LoVo (cell line): ENCODE measurements at regions not wholly inside any gene's neighbourhood (a gene's known extent, or its start where the extent isn't known, plus 50 kb on each side); places are given as distances from the start of the nearest gene placed in this dataset.

ENCODE experiments used
- DNase-seq: peaks from one replicate; pipeline ENCODE4 v3.0.0-alpha.2; 2016; ENCODE audit warnings: low spot score

DNA sequence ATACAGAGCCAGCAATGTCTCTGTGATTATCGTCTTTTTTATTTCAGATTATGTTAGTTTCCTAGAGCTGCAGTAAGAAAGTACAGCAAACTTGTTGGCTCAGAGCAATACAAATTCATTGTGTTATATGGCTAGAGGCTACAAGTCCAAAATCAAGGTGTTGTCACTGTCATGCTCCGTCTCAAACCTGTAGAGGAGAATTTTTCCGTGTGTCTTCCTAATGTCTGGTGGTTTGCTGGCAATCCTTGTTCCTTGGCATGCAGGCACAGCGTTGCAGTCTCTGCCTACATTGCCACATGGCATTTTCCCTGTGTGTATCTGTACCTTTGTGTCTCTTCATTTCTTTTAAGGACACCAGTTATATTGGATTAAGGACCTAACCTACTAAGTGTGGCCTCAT is 244.4 kb downstream of the LRRIQ3 start:
- DNase-seq: no peak

DNA sequence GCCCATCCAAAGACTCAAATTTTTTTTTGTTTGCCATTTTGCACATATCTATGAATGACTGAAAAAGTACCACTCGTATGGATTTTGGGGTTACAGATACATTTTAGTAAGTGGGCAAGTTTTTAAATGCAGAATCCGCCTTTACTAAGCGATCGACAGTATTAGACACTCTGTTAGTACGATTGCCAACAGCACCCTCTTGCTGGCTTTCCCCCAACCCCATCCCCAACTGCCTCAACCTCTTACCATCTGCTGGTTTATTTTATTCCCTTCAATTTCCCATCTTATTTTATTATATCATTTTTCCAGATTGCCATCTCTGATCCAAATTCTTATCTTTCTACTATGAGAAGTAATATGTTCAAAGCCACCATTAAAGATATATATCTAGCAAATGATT is 244.8 kb downstream of the LRRIQ3 start:
- DNase-seq: no peak

DNA sequence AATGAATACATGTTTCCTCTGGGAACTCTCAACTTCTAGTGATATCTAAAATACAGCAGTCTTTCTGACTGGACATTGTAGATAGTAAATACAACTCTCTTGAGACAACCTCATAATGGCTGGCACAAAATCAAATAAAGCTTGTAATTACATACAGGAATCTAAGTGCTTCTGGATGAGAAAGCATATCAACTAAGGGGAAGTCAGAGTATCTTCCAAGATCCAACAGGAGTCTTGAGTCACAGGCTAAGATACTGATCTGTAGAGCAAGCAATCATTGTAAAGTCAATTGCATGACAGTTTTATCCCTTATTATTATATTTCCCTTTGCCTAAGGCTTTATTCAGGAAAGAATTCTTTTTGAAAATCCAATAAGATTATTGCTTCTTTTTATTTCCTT is 249.9 kb downstream of the LRRIQ3 start:
- no peak for DNase-seq

DNA sequence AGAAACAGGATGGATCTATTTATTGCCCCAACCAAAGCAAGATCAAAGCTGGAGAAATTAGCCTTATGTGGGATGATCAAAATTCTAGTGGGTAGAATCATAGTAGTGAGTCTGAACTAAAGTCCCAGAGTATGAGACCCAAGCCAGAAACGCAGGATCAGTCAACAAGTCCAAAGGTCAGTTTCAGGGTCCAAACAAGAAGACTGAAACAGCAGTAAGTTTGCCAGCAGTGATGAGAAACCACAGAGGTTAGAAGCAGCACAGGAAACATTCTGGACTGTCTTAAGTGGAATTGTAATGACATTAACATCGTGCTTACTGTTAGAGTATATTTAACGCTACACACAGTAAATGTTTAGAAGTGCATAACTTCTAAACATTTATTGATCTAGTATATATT is 251.0 kb downstream of the LRRIQ3 start:
- peak; percentile 3 for DNase-seq

DNA sequence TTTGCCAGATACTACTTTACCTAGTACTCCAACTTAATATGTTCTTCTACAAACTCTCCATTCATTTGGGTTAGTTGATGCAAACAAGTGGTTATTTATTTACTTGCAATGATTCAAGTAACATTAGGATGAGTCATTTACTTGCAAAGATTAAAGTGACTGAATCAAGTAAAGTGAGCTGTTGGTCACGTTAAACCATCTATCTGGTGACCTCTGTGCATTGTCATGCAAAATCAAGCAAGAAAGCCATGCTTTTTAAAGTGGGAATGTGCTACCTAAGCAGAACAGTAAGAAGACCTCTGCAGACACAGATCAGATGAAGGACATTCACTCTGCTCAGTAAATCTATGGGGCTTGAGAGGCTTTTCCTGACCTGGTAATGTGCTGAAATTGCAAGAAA is 254.7 kb downstream of the LRRIQ3 start:
- DNase-seq: no peak

DNA sequence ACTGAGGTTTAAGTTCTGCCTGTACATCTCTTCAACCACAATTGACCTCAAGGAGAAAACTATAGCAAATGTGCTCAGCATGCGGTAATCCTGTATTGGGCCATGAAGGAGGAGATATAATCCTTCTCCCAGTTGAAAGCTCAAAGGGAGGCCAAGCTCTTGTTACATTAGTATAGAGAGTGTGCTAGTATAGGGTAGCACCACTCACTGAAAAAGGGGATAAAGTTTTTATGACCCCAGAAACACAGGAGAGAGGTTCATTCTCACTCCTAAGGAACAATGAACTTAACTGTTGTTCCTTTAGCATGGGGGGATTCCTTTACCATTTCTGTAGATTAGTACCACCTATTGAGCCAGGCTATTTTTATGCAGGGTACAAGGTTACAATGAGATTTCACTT is 267.7 kb downstream of the LRRIQ3 start:
- DNase-seq: no peak

DNA sequence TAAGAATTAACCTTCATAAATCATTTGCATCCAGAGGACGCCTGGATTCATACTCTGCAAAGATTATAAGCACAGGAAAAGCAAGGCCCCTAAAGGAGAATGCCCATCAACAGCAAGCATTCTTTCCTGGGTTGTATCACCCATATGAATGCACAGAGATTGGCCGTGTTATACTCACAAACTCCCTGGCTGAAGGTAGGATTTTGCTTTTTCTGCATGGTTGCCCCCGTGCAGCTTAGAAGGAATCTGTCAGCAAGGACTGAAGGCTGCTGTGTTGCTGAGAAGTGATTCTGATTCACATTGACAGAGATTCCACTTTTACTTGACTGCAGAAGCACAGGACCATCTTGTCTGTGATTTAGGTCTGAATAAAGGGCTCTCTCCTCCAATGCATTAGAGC is 283.0 kb downstream of the LRRIQ3 start:
- no peak for DNase-seq

DNA sequence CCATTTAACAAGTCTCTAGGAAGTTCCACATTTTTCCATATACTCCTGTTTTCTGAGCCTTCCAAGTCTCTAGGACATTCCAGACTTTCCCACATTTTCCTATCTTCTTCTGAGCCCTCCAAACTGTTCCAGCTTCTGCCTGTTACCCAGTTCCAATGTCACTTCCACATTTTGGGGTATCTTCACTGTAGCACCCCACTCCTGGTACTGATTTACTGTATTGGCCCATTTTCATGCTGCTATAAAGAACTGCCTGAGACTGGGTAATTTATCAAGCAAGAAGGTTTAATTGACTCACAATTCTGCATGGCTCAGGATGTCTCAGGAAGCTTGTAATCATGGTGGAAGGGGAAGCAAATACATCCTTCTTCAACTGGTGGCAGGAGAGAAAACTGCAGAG is 285.0 kb downstream of the LRRIQ3 start:
- no peak for DNase-seq

DNA sequence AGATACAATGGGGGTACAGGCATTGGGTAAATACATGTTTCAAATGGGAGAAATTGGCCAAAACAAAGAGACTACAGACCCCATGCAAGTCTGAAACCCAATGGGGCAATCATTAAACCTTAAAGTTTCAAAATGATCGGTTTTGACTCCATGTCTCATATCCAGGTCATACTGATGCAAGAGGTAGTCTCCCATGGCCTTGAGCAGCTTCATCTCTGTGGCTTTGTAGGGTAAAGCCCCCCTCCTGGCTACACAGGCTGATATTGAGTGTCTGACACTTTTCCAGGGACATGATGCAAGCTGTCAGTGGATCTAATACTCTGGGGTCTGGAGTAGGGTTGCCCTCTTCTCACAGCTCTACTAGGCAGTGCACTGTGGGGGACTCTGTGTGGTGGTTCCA is 286.1 kb downstream of the LRRIQ3 start:
- DNase-seq: no peak

DNA sequence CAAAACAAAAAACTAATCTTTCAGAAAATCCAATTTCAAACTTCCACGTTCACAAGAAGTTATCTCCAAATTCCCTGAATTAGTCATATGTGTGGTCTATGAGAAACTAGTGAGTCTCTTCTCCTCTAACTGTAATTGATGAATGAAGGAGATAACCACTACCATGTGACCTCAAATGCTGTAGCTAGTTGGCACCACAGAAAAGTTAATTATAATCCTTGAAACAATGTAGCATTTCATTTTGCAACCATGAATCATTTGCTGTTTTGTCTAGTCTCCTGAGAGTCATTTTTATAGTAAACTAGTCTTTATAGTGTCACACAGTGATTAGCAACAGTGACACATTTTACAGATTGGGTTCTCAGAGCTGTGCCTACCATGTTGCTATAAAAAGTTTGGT is 287.5 kb downstream of the LRRIQ3 start:
- no peak for DNase-seq

DNA sequence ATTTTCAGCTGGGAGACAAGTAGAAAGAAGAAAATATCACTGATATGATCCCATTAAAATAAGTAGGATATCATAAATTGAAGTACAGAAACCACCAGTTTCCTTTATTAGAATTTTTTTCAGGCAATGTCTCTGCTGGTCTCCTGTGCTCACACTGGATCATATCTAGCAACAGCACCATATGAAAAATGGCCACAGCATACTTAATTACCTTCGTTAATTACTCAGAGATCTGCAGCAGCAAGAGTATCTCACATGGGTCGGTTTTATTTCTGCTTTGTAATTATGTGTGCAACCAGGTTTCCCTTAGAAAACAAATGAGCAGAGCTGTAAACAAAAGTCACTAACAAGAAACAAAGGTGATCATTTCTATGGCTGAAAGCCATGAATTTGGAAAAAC is 287.9 kb downstream of the LRRIQ3 start:
- no peak for DNase-seq

DNA sequence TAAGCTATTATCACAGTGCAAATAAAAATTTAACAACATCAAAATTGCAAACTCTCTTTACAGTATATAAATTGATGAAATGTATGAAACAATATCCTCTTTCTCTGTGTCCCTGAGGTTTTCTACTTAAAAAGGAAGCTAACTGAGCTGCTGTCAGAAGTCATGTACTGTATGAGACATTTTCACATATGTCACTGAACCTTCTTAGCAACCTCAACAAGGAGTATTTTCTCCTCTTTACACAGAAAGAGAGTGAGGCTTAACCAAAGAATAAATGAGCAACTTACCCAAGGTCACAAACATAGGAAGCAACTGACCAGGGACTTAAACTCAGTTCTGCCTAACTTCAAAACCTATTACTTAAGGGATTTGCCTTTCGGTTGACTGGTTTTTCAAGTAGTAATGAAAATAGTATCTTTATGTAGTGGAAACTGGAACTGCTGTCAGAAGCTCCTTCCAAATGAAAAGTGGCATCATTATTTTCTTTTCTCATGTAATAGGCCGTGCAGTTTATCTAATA is 288.9 kb downstream of the LRRIQ3 start:
- DNase-seq: no peak

DNA sequence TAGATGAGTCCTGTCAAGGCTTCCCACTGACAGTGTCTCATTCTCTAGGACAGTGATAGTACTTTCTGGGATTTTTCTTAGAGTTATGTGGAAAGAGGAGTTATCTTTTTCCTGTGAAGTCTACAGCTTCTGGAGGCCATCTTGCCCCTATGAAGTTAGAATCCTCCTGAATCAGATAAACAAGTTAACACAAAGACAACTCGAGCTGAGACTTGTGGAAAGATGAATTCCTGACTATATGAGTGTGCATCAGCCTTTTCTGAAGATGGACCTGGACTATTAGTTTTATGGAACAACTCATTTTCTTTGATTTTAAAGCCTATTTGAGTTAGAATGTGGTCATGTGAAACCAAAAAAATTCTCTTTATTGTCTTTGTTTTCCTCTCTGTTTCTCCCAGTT is 290.9 kb downstream of the LRRIQ3 start:
- no peak for DNase-seq

DNA sequence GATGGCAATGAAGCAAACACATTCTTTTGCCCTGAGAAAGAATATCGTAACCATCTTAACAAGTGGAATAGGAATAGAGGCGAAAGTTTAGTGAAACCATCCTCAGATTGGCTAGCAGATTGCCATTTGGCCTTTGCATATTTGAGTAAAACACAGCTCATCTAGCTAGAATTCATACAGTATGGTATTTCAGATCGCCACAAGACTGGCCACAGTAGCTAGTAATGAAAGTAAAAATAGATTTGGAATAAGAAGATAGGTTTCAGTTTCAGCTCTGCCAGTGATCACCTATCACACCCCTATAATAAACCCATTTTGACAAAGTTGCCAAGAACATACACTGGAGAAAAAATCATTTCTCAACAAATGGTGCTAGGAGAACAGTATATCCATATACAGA is 294.9 kb downstream of the LRRIQ3 start:
- no peak for DNase-seq

DNA sequence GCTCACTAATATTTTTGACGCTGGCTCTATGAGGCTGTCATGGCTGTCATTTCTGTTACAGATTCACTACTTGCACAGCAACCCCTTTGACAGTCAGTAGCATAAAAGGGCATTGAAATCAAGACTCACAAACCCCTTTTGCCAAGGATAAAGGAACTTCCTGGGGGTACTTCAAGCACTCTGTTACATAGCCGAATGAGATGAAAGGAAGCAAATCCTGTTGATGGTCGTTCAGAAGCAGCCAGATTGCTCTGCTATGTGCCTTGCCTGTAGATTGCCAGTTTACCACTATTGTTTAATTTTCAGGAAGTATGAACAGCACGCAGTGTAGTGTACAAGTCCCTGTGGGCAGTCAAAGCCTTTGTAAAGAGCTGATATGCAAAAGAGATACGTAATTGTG is 296.2 kb downstream of the LRRIQ3 start:
- DNase-seq: no peak

DNA sequence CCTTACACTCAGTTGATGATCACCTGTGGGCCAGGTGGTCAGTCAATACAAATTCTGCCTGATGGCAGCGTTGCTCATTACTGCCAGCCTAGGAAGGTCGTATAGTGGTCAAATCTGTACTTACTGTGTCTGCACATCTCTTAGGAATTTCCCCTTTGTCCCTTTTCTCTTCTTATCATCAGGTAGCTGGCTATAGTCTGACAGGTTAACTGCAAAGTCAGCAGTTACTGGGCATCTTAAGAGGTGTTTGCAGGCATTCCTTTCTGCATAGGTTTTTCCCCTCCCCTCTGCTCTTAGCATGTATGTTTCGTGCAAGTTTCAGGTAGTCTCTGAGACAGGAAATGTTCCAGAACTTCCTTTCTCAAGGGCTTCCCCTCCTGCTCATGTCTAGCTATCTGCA is 298.7 kb downstream of the LRRIQ3 start:
- DNase-seq: no peak

DNA sequence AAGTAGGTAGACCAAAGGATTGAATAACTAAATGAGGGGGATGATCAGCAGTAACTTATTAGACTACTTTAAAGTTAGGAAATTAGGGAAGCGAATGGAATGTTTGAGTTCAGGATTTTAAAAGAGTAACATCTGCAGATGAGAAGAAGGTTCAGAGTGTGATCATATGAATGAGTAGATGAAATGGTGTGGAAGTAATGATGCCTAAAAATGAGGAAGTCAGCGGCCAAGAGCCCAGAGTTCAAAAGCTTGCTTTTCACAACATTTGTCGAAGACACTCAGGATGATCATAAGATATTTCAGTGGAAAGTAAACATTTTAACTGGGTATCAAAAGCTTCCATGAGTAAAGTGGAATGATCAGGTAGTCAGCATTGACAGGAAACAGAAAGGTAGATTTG is 299.4 kb downstream of the LRRIQ3 start:
- DNase-seq: no peak

DNA sequence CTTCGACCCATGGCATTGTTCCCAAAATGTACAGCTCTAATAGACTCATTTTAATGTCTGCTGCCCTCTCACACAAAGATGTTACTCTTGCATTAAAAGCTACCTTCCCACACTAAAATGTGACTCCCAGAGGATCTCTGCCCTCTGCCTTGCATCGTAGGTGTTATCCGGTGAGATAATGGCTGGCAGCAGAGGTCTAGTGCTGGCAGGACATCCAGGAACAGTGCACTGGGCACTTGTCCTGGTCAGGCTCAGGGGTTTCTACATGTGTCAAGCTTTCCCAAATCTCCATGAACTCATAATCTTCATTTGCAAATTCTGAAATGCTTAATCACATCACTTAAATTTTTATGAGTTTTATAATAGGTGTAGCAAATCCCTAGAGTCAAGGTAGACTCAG is 310.6 kb downstream of the LRRIQ3 start:
- DNase-seq: no peak

DNA sequence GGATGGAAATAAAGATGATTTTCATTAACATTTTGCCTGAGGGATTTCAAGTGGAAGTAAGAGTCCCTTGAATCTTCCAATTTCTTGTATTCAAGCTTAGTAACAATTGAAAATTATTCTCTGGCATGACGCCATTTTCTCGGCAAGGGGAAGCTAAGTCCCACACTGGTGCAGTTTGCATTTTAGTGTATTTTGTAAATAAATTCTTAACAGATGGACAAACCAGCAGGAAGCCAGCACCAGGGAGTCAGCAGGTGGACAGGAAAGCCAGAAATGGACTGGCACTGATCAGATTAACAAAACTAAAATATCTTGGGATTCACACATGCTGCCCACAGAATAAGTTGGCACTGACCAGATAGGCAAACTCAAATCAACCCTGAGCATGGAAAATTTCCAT is 311.3 kb downstream of the LRRIQ3 start:
- no peak for DNase-seq

DNA sequence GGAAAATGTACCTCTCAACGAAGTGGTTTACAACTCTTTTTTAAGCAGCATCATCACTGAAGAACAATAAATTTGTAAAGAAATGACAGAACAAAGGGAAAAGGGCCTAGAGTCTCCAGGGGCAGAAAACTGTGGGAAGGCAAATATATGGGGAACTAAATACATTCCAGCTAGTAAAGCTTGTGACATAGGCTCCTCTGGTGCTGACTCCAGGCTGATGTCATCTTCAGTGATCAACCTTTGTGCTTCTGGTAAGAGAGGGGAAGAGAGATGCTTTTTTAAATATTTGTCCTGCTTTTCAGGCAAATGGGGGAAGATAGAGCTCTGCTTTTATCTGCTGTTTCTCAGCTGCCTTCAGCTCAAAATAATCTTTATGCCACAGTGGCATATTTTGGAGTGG is 323.2 kb downstream of the LRRIQ3 start:
- DNase-seq: no peak

DNA sequence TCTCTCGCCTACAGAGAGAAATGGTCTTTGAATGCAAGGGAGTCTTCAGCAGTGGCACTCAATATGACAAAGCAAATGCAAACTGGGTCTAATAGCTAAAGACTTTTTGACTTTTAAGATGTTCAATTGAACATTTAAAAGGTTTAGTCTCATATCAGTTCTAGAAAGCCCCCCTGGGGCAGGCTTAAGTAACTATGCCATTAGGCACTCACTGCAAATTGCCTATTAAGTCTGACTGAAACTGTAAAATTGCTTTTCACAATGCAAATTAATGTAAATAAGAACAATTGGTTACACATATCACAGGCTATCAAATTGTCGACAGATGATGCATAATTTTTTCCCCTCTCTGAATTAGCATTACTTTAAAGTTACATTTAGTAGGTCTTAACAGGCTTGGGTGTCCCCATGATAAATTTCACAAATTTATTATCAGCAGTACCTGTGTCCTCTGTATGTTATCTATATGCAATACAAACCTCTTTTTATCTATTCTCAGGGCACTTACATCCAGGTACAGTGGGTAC is 329.1 kb downstream of the LRRIQ3 start:
- DNase-seq: no peak

DNA sequence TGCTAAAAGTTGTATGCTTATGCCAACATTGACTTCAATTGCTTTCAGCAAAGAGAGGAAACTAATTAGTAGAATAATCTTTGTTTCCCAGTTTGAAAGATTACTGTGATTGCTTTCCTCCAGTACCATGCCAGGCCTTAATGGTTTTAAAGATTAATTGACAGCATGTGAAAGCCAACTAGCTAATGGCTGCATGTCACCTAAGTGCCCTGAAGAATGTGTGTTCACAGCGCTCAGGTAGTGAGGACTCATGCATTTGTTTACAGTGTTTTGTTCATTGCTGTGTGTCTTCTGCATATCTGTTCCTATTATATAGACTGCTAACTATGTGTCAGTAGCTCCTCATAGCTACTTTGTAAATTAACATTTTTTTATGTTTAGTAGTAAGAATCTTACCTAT is 335.6 kb downstream of the LRRIQ3 start:
- DNase-seq: no peak

DNA sequence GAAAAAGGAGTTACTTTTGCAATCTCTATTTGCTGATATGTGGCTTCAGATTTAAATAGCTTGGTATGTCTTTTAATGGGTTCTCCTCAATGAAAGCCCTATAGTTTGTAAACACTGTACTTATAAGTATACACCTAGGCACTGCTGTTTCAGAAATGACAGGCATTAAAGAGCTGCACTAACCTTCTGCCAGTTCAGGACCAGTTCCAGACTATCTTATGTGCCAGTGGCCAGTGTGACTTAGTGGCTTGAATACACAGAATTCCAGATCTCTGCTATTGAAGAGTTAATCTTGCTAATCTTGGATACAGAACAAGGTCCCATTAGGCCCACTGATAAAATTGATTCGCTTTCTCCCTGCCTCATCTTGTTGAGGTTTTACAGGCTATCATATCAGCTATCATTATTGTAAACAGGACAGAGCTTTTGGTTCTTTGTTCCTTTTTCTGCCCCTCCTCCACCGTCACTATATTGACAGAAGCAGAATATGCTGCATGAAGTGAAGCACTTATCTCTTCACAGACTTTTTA is 337.5 kb downstream of the LRRIQ3 start:
- DNase-seq: no peak

DNA sequence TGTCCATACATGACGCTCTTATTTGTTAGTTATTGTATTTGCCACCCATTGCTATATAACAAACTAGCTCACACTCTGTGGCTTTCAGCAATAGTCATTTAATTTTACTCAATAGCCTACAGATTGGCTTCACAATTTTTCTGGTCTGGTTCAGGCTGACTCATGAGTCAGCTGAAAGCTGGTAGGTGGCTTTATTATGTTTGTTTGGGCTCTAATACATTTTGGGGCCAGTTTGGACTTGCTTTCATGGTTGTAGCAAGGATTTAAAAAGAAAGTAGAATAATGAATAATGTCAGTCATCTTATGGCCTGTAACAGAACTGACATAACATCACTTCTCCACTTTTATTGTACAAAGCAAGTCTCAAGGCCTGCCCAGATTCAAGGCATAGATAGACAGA is 338.7 kb downstream of the LRRIQ3 start:
- DNase-seq: no peak

DNA sequence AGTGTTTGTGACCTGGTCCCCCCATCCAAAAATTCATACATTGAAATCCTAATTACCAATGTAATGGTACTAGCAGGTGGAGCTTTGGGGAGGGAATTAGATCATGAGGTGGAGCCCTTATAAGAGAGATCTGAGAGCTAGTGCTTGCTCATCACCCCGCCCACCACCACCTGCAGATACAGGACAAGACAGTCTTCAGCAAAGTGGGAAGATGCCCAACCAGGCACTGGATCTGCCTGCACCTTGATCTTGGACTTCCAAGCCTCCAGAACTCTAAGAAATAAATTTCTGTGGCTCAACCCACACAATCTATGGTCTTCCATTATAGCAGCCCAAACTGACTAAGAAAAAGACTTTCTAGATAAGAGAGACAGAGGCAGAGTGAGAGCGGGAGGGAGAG is 343.4 kb downstream of the LRRIQ3 start:
- DNase-seq: no peak
